Activated T-helper 2 cell treated with anti-CD3 and anti-CD28 coated beads, Interferon-gamma antibody, Interleukin-2, Interleukin-4, amounts not matched to agents 10 μg/mL and 5 μg/mL and 100 μg/mL, durations not matched to agents 14 hours and 24 hours and 36 hours (primary cell): ENCODE measurements at regions not wholly inside any gene's neighbourhood (a gene's known extent, or its start where the extent isn't known, plus 50 kb on each side); places are given as distances from the start of the nearest gene placed in this dataset.

ENCODE experiments used
- DNase-seq: peaks from one replicate; pipeline ENCODE4 v3.0.0; 2021; ENCODE audit warnings: low spot score
- H3K27ac Mint-ChIP-seq: one replicate; pipeline ENCODE4 v1.8.0; 2021; ENCODE audit warnings: mixed read lengths
- H3K27me3 Mint-ChIP-seq: one replicate; pipeline ENCODE4 v1.8.0; 2021; ENCODE audit warnings: low read depth, mixed read lengths
- H3K36me3 Mint-ChIP-seq: one replicate; pipeline ENCODE4 v1.8.0; 2021; ENCODE audit warnings: low read depth, mixed read lengths
- H3K4me1 Mint-ChIP-seq: one replicate; pipeline ENCODE4 v1.8.0; 2021; ENCODE audit warnings: low read depth, mixed read lengths
- H3K4me3 Mint-ChIP-seq: one replicate; pipeline ENCODE4 v1.8.0; 2021; ENCODE audit warnings: low read depth, mild to moderate bottlenecking, moderate library complexity, mixed read lengths
- H3K9me3 Mint-ChIP-seq: one replicate; pipeline ENCODE4 v1.8.0; 2021; ENCODE audit warnings: mixed read lengths
- intact Hi-C: fragments of 100-400 bp; cut with micrococcal nuclease; formaldehyde crosslinking; loops from one replicate; pipeline ENCODE4 v1.15.1; 2023

DNA sequence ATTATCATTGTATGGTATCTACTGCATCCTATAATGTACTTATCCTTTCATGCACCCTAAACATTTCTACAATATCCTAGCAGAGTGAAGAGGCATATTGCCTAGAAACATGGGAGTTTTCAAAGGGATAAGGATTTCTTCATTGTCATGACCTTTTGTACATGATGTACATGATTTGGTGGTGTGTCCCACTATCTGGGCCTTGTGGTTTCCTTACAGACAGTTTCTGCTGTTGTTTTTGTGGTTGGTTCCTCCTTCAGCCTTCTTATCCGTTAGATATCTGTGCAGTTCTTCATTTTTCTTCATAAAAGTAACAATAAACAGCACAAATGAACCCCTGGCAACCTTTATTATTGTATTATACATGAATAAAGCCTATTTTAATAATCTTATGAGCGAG, 70.4 kb upstream of the BACH1 start:
- Mint-ChIP-seq H3K9me3 (no peaks in the 10 kb centered on the region), H3K27ac (no peak overlapping the region), H3K4me1 (peaks cover 25% of the 10 kb centered on the region), H3K4me3 (no peak overlapping the region), H3K27me3 (peaks cover 45% of the 10 kb centered on the region), H3K36me3 (no peaks in the 10 kb centered on the region)
- no peak for DNase-seq
- intact Hi-C loops: no loop called here

DNA sequence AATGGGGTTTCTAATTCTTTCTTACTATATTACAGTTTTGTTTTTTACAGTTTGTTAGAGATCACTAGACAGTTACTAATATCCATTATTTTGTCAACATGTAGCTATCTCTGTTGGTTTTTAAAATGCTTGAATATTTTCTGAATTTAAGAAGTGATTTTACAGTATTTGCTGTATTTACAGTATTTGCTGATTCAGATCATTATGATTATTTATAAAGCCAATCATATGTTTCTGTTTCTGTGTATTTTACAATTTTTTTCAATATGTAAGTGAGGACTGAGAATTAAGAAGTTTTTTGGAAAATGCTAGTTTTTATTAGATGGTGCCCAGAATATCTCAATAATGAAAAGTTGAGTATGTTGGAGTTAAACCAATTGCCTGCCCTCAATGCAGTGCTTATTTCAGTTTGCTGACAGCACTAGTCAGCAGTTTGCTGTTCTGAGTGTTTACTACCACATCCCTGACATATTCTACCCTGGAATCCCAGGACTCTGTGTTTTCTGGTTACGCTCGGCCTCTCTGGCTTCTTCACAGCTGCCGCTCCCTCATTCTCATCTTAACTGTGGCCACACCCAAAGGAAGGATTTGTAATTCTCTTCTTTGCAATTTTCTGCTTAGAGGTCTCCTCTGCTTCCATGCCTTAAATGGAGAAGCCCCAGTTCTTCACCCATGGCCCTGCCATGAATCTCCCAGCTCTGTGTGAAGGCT, 68.0 kb upstream of the BACH1 start:
- intact Hi-C loops: loop anchor here (5.0 kb wide), 1 partner anchor 138 kb away; no protein-coding TSS in a partner anchor

GRCh38 chr21:29231756-29232529, 66.8 kb upstream of the BACH1 start:
- Mint-ChIP-seq H3K27ac (no peak overlapping the region), H3K36me3 (no peaks in the 10 kb centered on the region), H3K9me3 (no peaks in the 10 kb centered on the region), H3K27me3 (peaks cover 55% of the 10 kb centered on the region), H3K4me3 (no peak overlapping the region), H3K4me1 (peaks cover 37% of the 10 kb centered on the region)
- intact Hi-C loops: loop anchor here (2.0 to 5.0 kb wide), 4 partner anchors 35 to 140 kb away; partner anchors contain the start of gene BACH1
- no peak for DNase-seq

More for the DNA sequence above, 68.0 kb upstream of the BACH1 start:
- H3K4me3 Mint-ChIP-seq: no peak overlapping the region
- no peak overlapping the region for H3K27ac Mint-ChIP-seq
- no peaks in the 10 kb centered on the region for H3K9me3 Mint-ChIP-seq
- H3K27me3 Mint-ChIP-seq: peaks cover 54% of the 10 kb centered on the region
- no peaks in the 10 kb centered on the region for H3K36me3 Mint-ChIP-seq
- no peak for DNase-seq
- H3K4me1 Mint-ChIP-seq: peaks cover 31% of the 10 kb centered on the region

DNA sequence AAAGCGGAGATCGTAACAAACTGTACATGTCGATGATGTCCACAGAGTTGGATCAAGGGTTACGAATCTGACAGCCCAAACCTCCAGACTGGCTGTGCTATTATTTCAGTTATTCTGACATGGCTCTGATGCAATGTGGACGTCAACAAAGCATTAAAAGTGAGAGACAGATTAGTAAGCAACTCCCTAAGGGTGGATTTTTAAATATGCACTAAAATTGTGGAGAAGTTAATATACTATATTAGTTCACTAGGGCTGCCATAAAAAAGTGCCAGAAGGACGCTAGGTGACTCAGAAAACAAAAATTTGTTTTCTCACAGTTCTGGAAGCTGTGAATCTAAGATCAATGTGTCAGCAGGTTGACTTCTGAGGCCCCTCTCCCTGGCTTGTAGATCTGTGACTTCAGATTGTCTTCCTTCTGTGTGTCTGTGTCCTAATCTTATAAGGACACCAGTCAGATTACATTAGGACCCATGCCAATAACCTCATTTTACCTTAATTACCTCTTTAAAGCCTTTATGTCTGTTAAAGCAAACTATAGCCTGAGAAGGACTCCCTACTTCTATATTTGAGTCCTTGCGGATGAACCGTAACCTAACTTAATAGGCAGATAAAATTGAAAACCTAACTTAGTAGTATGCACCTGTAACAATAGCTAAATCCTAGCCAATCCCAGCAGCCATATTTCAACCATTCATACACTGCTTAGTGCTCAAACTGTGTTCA, 66.0 kb upstream of the BACH1 start:
- H3K9me3 Mint-ChIP-seq: no peaks in the 10 kb centered on the region
- intact Hi-C loops: loop anchor here (1.0 to 5.0 kb wide), 6 partner anchors 13 to 140 kb away; partner anchors contain the start of gene BACH1
- no peak overlapping the region for H3K4me3 Mint-ChIP-seq
- DNase-seq: no peak
- no peak overlapping the region for H3K27ac Mint-ChIP-seq
- no peaks in the 10 kb centered on the region for H3K36me3 Mint-ChIP-seq
- H3K27me3 Mint-ChIP-seq: peaks cover 56% of the 10 kb centered on the region
- peaks cover 37% of the 10 kb centered on the region for H3K4me1 Mint-ChIP-seq

GRCh38 chr21:29233256-29233546, 65.5 kb upstream of the BACH1 start:
- no peaks in the 10 kb centered on the region for H3K9me3 Mint-ChIP-seq
- H3K36me3 Mint-ChIP-seq: no peaks in the 10 kb centered on the region
- H3K4me3 Mint-ChIP-seq: no peak overlapping the region
- peaks cover 54% of the 10 kb centered on the region for H3K27me3 Mint-ChIP-seq
- intact Hi-C loops: loop anchor here (1.0 to 5.0 kb wide), 6 partner anchors 12 to 141 kb away; partner anchors contain the start of gene BACH1
- no peak for DNase-seq
- no peak overlapping the region for H3K27ac Mint-ChIP-seq
- H3K4me1 Mint-ChIP-seq: peaks cover 36% of the 10 kb centered on the region

DNA sequence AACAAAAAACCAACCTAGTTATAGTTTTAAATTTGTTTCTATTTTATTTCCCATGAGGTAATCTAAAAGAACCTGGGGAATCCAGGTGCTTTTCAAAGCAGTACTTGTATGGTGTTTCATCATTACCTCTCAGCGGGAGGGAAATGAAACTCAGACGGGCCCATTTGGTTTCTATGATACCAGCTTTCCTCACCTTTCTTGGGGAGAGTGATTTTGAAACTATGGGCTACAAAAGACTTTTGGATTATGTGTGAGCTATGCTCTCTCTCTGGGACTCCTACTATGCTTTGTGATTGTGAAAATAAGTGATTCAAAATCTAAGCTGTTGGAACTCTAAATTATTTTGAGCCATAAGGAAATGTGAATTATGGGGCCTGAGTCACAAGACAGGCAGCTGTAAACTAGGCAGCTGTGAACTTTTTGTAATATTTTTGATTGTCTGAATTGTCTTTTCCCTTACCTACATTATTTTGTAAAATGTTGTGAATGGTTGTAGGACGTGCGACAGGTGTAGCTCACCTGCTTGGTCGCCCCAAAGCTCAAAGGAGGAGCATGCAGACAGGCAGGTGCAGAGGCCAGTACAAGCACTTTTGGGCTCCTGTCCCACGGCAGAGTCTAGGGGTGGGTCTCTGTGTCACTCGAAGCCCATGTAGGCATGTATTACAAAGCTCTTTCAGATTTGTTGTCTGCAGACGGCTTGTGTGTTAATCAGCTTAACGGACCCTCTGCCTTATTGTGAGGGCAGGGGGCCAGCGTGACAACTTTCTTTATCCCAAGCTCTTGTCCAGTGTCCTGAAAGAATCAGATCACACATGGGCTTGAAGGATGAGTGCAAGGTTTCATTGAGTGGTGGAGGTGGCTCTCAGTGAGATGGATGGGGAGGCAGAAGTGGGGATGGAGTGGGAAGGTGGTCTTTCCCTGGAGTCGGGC, 64.8 kb upstream of the BACH1 start:
- Mint-ChIP-seq H3K9me3 (no peaks in the 10 kb centered on the region), H3K36me3 (no peaks in the 10 kb centered on the region), H3K27me3 (peaks cover 55% of the 10 kb centered on the region), H3K4me3 (no peak overlapping the region), H3K27ac (no peak overlapping the region), H3K4me1 (peaks cover 32% of the 10 kb centered on the region)
- no peak for DNase-seq
- intact Hi-C loops: loop anchor here (1.0 to 5.0 kb wide), 6 partner anchors 11 to 142 kb away; partner anchors contain the start of gene BACH1

- Mint-ChIP-seq H3K27me3 (peaks cover 57% of the 10 kb centered on the region), H3K4me3 (no peak overlapping the region), H3K27ac (no peak overlapping the region), H3K4me1 (peaks cover 32% of the 10 kb centered on the region), H3K9me3 (peaks cover 3% of the 10 kb centered on the region), H3K36me3 (no peaks in the 10 kb centered on the region)
- intact Hi-C loops: no loop called here
- DNase-seq: no peak
These were observed 63.0 kb upstream of the BACH1 start for GRCh38 chr21:29235714-29236197.

DNA sequence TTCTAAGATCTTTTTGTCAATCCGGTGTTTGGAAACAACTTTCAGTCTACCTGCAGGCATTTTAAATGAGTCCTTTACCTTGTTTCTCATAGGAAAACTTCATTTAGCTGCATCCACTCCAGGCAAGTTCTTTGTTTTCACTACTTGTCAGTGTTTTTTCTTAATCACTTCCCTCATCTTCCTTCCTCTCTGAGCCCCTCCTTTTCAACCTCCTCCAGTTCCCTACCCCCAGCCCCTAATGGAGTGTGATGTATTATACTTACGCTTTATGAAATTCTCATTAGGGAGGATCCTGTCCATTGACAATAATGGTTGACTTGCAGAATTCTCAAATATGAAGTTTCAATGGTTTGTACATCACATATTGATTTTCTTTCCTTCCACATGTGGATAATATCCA, 62.5 kb upstream of the BACH1 start:
- intact Hi-C loops: no loop called here
- DNase-seq: no peak
- Mint-ChIP-seq H3K36me3 (no peaks in the 10 kb centered on the region), H3K4me3 (no peak overlapping the region), H3K9me3 (peaks cover 4% of the 10 kb centered on the region), H3K4me1 (peaks cover 28% of the 10 kb centered on the region), H3K27ac (no peak overlapping the region), H3K27me3 (peaks cover 53% of the 10 kb centered on the region)

DNA sequence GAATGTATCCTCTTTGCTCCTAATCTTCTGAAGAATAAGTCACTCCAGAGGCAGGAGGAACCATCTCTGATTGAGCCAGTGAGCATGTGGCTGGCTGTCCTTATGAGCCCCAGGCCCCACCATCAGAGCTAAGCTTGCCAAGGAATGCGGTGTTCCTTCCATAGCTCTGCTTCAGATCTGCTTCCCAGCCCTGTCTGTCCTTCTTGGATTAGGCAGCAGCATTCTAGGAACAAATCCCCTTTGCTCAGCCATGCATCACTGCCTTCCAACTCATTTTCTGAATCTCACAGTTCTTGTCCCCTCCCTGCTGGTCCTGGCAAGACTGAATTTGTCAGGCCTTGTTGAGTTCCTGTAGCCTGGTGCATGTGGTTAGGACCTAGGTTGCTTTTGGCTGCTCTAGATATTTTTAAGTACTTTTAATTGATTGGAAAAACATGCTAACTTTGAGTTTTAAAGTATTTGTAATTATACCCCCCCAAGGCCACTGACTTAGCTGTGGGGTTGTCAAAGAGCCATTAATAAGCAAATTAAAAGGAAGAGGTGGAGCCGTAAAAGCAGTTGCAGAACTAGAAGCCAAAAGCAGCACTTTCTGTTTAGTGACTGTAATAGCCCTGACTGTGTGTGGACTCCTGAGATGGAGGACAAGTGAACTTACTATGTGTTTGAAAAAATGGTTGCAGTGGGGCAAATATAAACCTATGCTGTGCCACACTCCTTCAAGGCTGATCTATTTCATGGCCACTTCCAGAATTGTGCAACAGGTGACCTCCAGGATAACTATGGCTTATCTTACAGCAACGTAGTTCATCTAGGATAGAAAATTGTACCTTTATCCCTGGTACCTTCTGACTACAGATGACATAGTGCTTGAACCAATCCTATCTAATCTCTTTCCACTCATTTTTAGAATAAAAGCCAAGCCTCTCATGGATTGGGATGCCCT, 61.3 kb upstream of the BACH1 start:
- no peak for DNase-seq
- Mint-ChIP-seq H3K36me3 (no peaks in the 10 kb centered on the region), H3K27ac (no peak overlapping the region), H3K4me3 (no peak overlapping the region), H3K9me3 (peaks cover 6% of the 10 kb centered on the region), H3K27me3 (peaks cover 48% of the 10 kb centered on the region), H3K4me1 (peaks cover 19% of the 10 kb centered on the region)
- intact Hi-C loops: no loop called here

DNA sequence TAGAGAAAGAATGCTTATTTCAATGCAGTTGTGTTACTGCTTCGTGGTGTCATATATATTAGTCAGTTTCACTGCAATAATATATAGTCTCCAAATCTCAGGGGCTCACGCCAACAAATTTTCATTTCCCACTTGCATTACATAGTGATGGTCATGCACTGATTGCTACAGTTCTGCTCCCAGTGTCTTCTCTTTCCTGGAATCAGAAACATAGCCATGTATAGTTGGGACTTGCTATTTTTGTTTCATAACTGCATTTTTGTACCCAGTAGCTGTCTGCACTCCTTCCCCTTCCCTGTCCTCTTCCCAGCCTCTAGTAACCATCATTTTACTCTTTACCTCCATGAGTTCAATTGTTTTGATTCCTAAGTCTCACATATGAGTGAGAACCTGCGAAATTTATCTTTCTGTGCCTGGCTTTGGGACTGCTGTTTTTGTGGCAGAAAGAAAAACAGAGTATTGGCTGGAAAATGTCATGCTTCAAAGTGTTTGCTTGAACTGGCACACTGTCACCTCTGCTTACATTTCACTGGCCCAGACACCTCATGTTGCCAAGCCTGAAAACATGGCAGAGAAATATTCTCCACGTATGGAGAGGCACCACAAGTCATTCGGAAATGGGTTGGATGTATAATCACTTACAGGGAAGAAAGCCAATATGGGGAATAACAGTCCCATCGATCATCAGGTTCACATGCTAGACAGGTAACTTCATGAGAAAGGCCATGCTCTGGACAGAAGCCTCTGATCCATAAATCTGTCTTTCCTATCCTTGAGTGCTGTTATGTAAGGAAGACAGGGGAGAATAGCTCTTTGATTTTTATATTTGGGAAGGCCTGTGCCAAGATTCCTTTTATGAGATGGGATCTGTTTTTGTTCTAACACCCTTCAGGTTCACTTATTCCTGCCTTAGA, 60.4 kb upstream of the BACH1 start:
- DNase-seq: no peak
- H3K36me3 Mint-ChIP-seq: no peaks in the 10 kb centered on the region
- no peak overlapping the region for H3K27ac Mint-ChIP-seq
- peaks cover 46% of the 10 kb centered on the region for H3K27me3 Mint-ChIP-seq
- intact Hi-C loops: no loop called here
- H3K4me3 Mint-ChIP-seq: no peak overlapping the region
- peaks cover 12% of the 10 kb centered on the region for H3K4me1 Mint-ChIP-seq
- peaks cover 11% of the 10 kb centered on the region for H3K9me3 Mint-ChIP-seq

- no peak for DNase-seq
- Mint-ChIP-seq H3K27ac (no peak overlapping the region), H3K4me1 (peaks cover 10% of the 10 kb centered on the region), H3K9me3 (peaks cover 12% of the 10 kb centered on the region), H3K4me3 (no peak overlapping the region), H3K36me3 (no peaks in the 10 kb centered on the region), H3K27me3 (peaks cover 44% of the 10 kb centered on the region)
- intact Hi-C loops: no loop called here
These were observed 59.8 kb upstream of the BACH1 start for GRCh38 chr21:29238967-29239290.
